ENCODE measurements at regions not wholly inside any gene's neighbourhood (a gene's known extent, or its start where the extent isn't known, plus 50 kb on each side); places are given as distances from the start of the nearest gene placed in this dataset.

- WGBS, 5 donors, result 71 to 85% (median 74%) methylated on average over 3 of the region's 3 CpGs
- Histone ChIP-seq H3K9me3 (no peaks in the 10 kb centered on the region), H3K4me1 (no peaks in the 10 kb centered on the region), H3K4me3 (no peak overlapping the region), H3K27ac (no peak overlapping the region), H3K36me3 (no peaks in the 10 kb centered on the region), H3K27me3 (replicated peaks in 1 of 7) (no peaks in the 10 kb centered on the region)
- DNase-seq, result no peak
- TF ChIP-seq POLR2AphosphoS5 (IDR thresholded peaks at IDR 0.05) (no peak), POLR2A (IDR thresholded peaks at IDR 0.05) (no peak)
- TF ChIP-seq, protein P1, sequence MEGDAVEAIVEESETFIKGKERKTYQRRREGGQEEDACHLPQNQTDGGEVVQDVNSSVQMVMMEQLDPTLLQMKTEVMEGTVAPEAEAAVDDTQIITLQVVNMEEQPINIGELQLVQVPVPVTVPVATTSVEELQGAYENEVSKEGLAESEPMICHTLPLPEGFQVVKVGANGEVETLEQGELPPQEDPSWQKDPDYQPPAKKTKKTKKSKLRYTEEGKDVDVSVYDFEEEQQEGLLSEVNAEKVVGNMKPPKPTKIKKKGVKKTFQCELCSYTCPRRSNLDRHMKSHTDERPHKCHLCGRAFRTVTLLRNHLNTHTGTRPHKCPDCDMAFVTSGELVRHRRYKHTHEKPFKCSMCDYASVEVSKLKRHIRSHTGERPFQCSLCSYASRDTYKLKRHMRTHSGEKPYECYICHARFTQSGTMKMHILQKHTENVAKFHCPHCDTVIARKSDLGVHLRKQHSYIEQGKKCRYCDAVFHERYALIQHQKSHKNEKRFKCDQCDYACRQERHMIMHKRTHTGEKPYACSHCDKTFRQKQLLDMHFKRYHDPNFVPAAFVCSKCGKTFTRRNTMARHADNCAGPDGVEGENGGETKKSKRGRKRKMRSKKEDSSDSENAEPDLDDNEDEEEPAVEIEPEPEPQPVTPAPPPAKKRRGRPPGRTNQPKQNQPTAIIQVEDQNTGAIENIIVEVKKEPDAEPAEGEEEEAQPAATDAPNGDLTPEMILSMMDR (IDR thresholded peaks at IDR 0.05 in 8 of 11, conservative IDR thresholded peaks at IDR 0.05 in 3 of 11), result no peak
- intact Hi-C loops (cut with DNase I; ENCODE audit: low total_unique reads), result no loop called here
Measured at GRCh38 chr18:27240383-27240782, 55.3 kb upstream of the CHST9 start.

DNA sequence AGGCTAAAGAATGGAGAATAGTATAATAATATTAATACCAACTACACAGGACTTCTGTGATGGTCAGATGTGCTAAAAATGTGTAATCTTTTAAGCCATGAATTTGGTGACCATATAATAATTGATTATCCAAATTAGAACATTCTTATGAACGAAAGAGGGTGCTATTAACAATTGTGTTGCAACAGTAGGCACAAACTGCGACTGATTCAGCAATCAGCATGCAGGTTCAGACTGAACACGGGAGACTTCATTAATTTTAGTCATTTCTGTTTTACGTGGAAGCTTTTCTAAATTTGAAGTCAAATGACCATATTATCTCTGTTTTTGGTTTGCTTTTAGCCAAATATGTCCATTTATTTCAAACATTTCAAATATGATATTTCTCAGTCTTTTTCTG, 54.6 kb upstream of the CHST9 start:
- TF ChIP-seq, protein P1 (IDR thresholded peaks at IDR 0.05 in 8 of 11, conservative IDR thresholded peaks at IDR 0.05 in 3 of 11), result no peak
- no peak for TF ChIP-seq POLR2A (IDR thresholded peaks at IDR 0.05)
- TF ChIP-seq POLR2AphosphoS5 (IDR thresholded peaks at IDR 0.05), result no peak
- intact Hi-C loops (cut with DNase I; ENCODE audit: low total_unique reads), result no loop called here
- Histone ChIP-seq H3K9me3 (no peaks in the 10 kb centered on the region), H3K4me1 (no peaks in the 10 kb centered on the region), H3K27me3 (replicated peaks in 1 of 7) (no peaks in the 10 kb centered on the region), H3K27ac (no peak overlapping the region), H3K36me3 (no peaks in the 10 kb centered on the region), H3K4me3 (no peak overlapping the region)
- DNase-seq, result no peak
- WGBS, 5 donors, result 73 to 87% (median 80%) methylated on average over 4 of the region's 4 CpGs

GRCh38 chr18:27235218-27235870, 50.2 kb upstream of the CHST9 start:
- Histone ChIP-seq H3K4me1 (no peaks in the 10 kb centered on the region), H3K4me3 (no peak overlapping the region), H3K36me3 (no peaks in the 10 kb centered on the region), H3K9me3 (no peaks in the 10 kb centered on the region), H3K27me3 (replicated peaks in 1 of 7) (no peaks in the 10 kb centered on the region), H3K27ac (no peak overlapping the region)
- WGBS, 5 donors, result 73 to 85% (median 75%) methylated on average over 4 of the region's 4 CpGs
- TF ChIP-seq, protein P1 (IDR thresholded peaks at IDR 0.05 in 8 of 11, conservative IDR thresholded peaks at IDR 0.05 in 3 of 11), result no peak
- no peak for TF ChIP-seq POLR2A (IDR thresholded peaks at IDR 0.05)
- no peak for TF ChIP-seq POLR2AphosphoS5 (IDR thresholded peaks at IDR 0.05)
- DNase-seq, result no peak
- intact Hi-C loops (cut with DNase I; ENCODE audit: low total_unique reads), result no loop called here

Measured in spleen (tissue), 11 donors.